IMR-90 (cell line): ENCODE measurements at regions not wholly inside any gene's neighbourhood (a gene's known extent, or its start where the extent isn't known, plus 50 kb on each side); places are given as distances from the start of the nearest gene placed in this dataset.

Experiments used
- BHLHE40 ChIP-seq: fragments of 150-350 bp; IDR thresholded peaks from 2 replicates; pipeline ENCODE4 v1.6.1; 2016; ENCODE audit warnings: mild to moderate bottlenecking, low read depth, low read length
- CEBPB ChIP-seq: IDR thresholded peaks from 2 replicates; pipeline ENCODE4 v1.6.1; 2012; ENCODE audit warnings: low read depth, low read length, improper control_type of control experiment
- CHD1 ChIP-seq: IDR thresholded peaks from 2 replicates; pipeline ENCODE4 v1.6.1; 2012; ENCODE audit warnings: low read depth, low read length, improper control_type of control experiment
- CTCF ChIP-seq: conservative IDR thresholded peaks from 2 replicates; pipeline ENCODE4 v1.5.1; 2012; ENCODE audit warnings: mild to moderate bottlenecking, low read depth, low read length, improper control_type of control experiment
- MAFK ChIP-seq: IDR thresholded peaks from 2 replicates; pipeline ENCODE4 v1.6.1; 2012; ENCODE audit warnings: low read depth, low read length, improper control_type of control experiment
- MAZ ChIP-seq: IDR thresholded peaks from 2 replicates; pipeline ENCODE4 v1.6.1; 2012; ENCODE audit warnings: low read depth, mild to moderate bottlenecking, low read length, improper control_type of control experiment, moderate library complexity, borderline replicate concordance
- POLR2A ChIP-seq: IDR thresholded peaks from 2 replicates; pipeline ENCODE4 v1.6.1; 2012; ENCODE audit warnings: mild to moderate bottlenecking, low read depth, low read length
- SMC3 ChIP-seq: fragments of 150-350 bp; IDR thresholded peaks from 2 replicates; pipeline ENCODE4 v1.6.1; 2016; ENCODE audit warnings: low read depth, mild to moderate bottlenecking, antibody characterized with exemption, low read length, moderate library complexity

DNA sequence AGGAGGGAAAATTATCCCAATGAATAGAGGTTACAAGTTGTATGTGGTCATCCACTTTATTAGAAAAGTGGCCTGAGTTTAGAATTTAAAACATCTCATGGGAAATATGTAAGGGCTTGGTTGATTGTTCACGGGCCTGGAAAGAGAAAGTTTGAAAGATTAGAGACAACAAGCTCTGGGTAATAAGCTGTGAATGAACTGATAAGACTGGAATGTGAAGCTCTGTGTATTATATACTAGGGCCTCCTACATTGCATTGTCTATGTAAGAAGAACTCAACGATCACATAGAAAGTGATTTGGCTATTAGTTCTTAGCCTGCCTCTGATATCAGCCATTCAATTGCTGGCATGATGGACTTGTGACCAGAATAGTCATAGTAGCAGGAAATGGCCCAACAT, 199.2 kb upstream of the MAGI2 start:
- TF ChIP-seq POLR2A (no peak), MAZ (no peak), CTCF (no peak), SMC3 (no peak), CHD1 (no peak), BHLHE40 (no peak), MAFK (no peak), CEBPB (no peak)
